ENCODE measurements at regions not wholly inside any gene's neighbourhood (a gene's known extent, or its start where the extent isn't known, plus 50 kb on each side); places are given as distances from the start of the nearest gene placed in this dataset.
"Not testable (repeated sequence)": the region's sequence is repeated elsewhere in the genome, so short reads cannot be mapped to it uniquely, and the experiment has no call there.

GRCh38 chr10:7026818-7027217, 384.0 kb downstream of the SFMBT2 start:
- DNase-seq = no peak

GRCh38 chr10:7025296-7025695, 385.5 kb downstream of the SFMBT2 start:
- DNase-seq = no peak

GRCh38 chr10:7015457-7015856, 395.4 kb downstream of the SFMBT2 start:
- DNase-seq = no peak

- DNase-seq = no peak
These were observed 396.1 kb downstream of the SFMBT2 start for GRCh38 chr10:7014721-7015120.

- DNase-seq = no peak
These were observed 398.8 kb downstream of the SFMBT2 start for GRCh38 chr10:7011994-7012393.

- DNase-seq = no peak
These were observed 402.2 kb downstream of the SFMBT2 start for GRCh38 chr10:7008645-7009044.

GRCh38 chr10:7007600-7008190, 403.1 kb downstream of the SFMBT2 start:
- DNase-seq = no peak

GRCh38 chr10:7006566-7006965, 404.3 kb downstream of the SFMBT2 start:
- DNase-seq = no peak

GRCh38 chr10:7003831-7004395, 406.9 kb downstream of the SFMBT2 start:
- DNase-seq = no peak

- DNase-seq = no peak
These were observed 410.8 kb downstream of the SFMBT2 start for GRCh38 chr10:7000061-7000460.

- no peak for DNase-seq
These were observed 411.5 kb downstream of the SFMBT2 start for GRCh38 chr10:6999232-6999925.

GRCh38 chr10:6997509-6997908, 413.3 kb downstream of the SFMBT2 start:
- DNase-seq = no peak

GRCh38 chr10:6996431-6996830, 414.4 kb downstream of the SFMBT2 start:
- DNase-seq = no peak

GRCh38 chr10:6995831-6996230, 415.0 kb downstream of the SFMBT2 start:
- DNase-seq = no peak

- no peak for DNase-seq
These were observed 415.3 kb upstream of the PRKCQ start for GRCh38 chr10:6995341-6995740.

- DNase-seq = no peak
These were observed 410.8 kb upstream of the PRKCQ start for GRCh38 chr10:6990891-6991290.

- no peak for DNase-seq
These were observed 408.6 kb upstream of the PRKCQ start for GRCh38 chr10:6988654-6989053.

GRCh38 chr10:6987536-6987945, 407.5 kb upstream of the PRKCQ start:
- no peak for DNase-seq

- DNase-seq = no peak
These were observed 406.9 kb upstream of the PRKCQ start for GRCh38 chr10:6986927-6987326.

GRCh38 chr10:6985644-6986043, 405.6 kb upstream of the PRKCQ start:
- DNase-seq = no peak

GRCh38 chr10:6984971-6985370, 404.9 kb upstream of the PRKCQ start:
- no peak for DNase-seq

GRCh38 chr10:6984016-6984415, 403.9 kb upstream of the PRKCQ start:
- not testable (repeated sequence) for DNase-seq

- DNase-seq = no peak
These were observed 400.3 kb upstream of the PRKCQ start for GRCh38 chr10:6980353-6980752.

- DNase-seq = no peak
These were observed 399.3 kb upstream of the PRKCQ start for GRCh38 chr10:6979371-6979770.

GRCh38 chr10:6978187-6978627, 398.1 kb upstream of the PRKCQ start:
- no peak for DNase-seq
